ENCODE measurements at regions not wholly inside any gene's neighbourhood (a gene's known extent, or its start where the extent isn't known, plus 50 kb on each side); places are given as distances from the start of the nearest gene placed in this dataset.

DNA sequence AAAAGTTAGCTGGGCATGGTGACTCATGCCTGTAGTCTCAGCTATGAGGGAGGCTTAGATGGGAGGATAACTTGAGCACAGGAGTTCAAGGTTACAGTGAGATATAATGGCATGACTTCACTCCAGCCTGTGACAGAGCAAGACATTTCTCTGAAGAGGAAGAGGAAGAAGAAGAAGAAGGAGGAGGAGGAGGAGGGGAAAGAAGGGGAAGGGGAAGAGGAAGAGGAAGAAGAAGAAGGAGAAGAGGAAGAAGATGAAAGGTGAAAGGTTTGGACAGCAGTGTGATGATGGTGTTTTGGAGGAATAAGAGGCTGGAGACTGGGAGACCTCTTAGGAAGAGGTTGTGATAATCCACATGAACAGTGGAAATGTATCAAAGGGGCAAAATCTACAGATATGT is 410.7 kb upstream of the JAG1 start:
- no peak for DNase-seq (ENCODE audit: low spot score)
- intact Hi-C loops (cut with DNase I) = no loop called here

DNA sequence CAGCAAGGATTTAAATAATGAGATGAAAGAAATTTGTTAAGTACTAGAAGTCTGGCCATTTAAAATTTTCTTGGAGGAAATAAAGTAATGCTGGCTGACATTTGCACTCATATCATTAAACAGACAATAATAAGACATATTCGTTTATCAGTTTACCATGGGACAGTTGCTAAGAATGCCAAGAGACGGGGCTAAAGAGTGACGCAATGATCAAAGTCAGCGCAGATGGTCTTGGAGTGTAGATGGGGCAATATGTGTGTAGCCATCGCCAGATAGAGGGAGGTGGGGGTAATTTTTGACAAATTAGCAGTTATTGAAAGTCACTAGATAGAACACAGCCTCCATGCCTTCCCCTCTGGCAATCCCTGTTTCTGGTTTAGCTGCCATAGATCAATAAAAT is 413.2 kb upstream of the JAG1 start:
- intact Hi-C loops (cut with DNase I) = no loop called here
- no peak for DNase-seq (ENCODE audit: low spot score)

DNA sequence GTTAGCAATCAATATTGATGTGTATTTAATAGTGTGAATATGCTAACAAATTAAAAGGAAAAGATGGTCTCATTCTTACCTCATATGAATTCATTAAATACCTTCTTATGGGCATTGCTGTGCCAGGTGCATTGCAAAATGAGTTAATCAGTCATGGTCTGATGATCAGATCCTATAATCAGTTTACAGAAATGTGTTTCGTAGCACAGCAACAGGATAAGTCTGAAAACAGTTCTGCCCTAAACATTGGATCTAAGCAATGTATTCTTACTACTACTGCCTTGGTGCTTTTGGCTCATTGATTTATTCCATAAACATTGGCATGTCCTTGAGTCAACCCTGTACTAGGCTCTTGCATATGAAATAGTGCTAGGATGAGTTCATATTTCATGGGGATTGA is 417.0 kb upstream of the JAG1 start:
- DNase-seq (ENCODE audit: low spot score) = no peak
- intact Hi-C loops (cut with DNase I) = no loop called here

DNA sequence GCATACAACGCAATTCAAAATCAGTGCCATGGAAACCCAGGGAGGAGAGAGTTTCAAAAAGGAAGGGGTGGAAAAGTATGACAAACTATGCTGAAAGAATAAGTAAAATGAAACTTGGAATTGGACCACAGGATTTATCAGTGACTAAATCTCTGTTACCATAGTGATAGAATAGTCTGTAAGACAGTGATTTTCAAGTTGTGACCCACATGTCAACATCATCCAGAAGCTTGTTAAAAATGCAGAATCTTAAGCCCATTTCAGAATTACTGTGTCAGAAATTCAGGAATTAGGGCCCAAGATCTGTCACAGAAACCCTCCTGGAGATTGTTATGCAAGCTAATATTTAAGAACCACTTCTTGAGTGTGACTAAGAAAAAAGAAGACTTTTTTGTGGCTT is 417.7 kb upstream of the JAG1 start:
- intact Hi-C loops (cut with DNase I) = no loop called here

DNA sequence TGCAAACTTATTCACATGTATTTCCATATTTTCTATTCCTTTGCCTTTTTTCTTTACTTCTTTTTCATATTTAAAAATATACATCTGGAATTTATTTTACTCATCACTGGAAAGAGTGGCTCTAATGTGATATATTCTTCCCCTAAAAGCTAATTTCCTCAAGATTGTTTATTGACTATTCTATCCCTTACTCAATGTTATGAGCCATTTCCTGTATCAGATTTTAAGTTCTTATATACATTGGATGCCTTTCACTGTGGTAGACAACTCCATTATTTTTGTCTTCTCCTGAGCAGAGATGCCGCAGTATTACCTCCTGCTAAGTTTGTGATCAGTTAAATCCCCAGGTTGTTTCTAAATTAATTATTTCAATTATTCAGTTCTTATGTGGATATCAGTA is 418.4 kb upstream of the JAG1 start:
- intact Hi-C loops (cut with DNase I) = no loop called here
- no peak for DNase-seq (ENCODE audit: low spot score)

More for the DNA sequence above, 417.7 kb upstream of the JAG1 start:
- DNase-seq (ENCODE audit: low spot score) = no peak

DNA sequence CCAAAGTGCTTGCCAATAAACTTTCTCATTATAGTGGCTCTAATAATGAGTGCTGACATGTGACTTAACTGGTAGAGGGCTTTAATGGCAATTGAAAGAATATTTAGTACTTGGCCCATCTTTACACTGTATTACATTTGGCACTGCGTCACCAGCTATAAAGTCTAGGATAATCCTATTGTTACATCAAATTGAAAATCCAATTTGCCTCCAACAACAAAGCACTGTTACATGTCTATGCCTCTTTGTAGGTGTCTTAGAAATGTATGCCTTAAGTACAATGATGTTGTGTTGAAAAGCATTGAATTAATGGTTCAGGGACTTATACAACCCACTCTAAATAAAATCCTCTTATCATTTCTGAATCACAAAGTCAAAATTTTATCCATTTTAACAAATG is 420.4 kb upstream of the JAG1 start:
- no peak for DNase-seq (ENCODE audit: low spot score)
- intact Hi-C loops (cut with DNase I) = no loop called here

DNA sequence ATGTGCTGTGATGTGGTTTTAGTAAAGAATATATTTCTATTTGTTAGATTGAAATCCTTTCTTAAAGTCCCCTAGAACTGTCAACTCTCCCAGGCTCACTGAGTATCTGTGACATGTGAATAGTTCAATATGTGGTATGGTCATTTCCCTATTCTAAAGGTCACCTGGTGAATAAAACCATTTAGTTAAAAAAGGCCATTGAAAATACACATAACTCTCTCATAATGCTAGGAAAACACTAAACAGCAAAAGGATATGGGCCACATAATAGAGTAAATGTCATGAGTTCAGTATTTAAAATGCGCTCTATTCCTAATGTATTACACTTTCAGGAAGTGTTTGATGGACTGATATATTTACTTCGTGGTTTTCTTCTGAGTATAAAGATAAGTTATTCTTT is 420.9 kb upstream of the JAG1 start:
- no peak for DNase-seq (ENCODE audit: low spot score)
- intact Hi-C loops (cut with DNase I) = no loop called here

DNA sequence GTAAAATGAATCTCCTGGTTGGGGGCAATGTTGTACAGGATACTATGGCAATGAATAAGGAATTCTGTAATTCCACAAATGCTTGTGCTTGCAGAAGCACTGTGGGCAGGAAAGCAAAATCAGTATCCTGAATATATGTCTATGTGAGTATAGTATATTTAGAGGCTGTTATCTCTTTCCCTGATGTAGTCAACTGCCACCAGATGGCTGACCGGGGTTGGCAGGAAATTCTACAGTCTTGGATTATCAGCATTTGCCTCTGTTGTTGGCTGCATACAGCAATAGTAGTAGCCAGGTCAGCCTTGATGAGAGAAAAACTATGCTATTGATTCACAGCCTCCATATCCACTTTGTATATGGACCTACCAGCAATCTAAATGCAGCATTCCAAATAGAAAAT is 425.1 kb upstream of the JAG1 start:
- no peak for DNase-seq (ENCODE audit: low spot score)
- intact Hi-C loops (cut with DNase I) = no loop called here

DNA sequence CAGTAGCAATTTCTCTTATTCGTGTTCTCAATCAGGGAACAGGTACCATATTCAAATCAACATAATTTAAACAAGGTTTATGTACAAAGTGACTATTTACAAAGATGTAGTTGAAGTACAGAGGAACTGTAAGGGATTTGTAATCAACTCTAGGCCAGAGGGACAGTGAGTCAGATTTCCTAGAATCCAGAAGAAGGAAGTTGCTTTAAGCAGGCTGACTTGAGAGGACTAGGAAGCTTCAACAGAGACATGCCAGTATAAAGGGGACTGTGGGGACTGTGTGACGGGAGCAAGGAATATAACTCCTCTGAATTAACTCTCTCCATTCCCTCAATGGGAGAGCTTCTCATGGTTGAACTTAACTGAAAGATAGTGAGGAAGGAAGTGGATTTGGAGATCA is 427.4 kb upstream of the JAG1 start:
- DNase-seq (ENCODE audit: low spot score) = no peak
- intact Hi-C loops (cut with DNase I) = no loop called here

DNA sequence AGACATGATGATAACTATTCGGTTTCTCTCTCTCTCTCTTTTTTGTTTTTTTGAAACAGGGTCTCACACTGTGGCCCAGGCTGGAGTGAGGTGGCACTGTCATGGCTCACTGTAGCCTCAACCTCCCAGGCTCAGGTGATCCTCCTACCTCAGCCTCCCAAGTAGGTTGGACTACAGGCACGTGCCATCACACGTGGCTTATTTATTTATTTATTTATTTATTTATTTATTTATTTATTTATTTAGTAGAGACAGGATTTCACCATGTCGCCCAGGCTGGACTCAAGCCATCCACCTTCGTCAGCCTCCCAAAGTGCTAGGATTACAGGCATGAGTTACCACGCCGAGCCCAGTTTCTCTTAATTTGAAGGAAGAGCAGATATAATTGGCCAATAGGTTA is 427.9 kb upstream of the JAG1 start:
- intact Hi-C loops (cut with DNase I) = no loop called here
- DNase-seq (ENCODE audit: low spot score) = no peak

DNA sequence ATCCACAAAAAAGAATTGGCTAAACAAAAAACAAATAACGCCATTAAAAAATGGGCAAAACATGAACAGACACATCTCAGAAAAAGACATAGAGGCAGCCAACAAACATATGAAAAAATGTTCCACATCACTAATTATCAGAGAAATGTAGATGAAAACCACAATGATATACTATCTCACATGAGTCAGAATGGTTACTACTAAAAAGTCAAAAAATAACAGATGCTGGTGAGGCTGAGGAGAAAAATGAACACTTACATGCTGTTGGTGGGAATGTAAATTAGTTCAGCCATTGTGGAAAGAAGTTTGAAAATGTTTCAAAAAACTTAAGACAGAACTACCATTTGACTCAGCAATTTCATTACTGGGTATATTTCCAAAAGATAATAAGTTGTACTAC is 430.1 kb upstream of the JAG1 start:
- no peak for DNase-seq (ENCODE audit: low spot score)
- intact Hi-C loops (cut with DNase I) = no loop called here

DNA sequence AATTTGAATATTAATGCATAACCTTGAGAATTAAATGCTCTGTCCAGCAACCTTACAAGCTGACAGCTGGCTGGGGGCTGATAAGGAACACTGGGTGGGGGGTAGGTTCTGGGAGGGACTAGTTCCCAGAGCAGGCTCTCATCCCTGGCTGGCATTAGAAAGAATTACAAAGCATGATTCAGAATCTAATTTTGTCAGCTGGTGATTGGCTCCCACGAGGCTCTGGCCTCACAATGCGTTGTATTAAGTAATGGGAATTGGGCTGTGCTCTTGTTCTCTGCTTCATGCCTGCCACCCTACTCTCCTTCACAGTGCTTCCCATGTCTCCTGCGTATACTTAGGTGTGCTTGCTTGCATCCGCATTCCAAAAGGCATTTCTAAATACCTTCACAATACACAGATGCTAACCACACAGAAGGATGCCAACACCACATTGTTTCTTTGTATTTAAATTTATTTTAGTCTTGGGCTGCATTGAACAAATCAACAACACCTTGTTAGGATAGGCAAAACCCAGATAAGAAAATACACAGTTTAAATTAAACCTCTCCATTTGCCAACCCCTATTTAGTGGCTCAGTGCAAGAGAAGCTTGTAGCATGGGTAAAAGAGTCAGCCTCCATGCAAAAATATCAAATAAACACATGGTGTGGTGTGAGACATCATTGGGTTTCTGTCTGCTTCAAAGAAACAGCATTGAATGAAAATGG is 434.5 kb upstream of the JAG1 start:
- DNase-seq (ENCODE audit: low spot score) = no peak
- intact Hi-C loops (cut with DNase I) = no loop called here

DNA sequence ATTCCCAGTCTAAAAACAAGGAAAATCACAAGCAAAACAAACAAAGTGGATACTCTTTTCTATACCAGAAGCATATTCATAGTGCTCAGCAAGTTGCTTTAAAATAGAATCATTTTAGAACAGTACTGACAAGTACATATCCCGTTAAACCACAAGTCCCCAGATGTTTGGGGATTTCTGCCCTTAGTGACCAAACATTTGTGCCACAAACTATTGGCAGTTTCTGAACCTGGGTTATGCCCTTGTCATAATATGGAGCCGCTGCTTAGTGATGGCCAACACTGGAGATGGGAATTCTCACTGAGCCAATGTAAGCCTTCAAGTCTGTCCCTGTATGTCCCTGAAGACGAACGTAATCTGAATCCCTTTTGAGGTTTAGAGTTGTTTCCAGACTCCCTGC is 436.7 kb upstream of the JAG1 start:
- intact Hi-C loops (cut with DNase I) = no loop called here
- no peak for DNase-seq (ENCODE audit: low spot score)

DNA sequence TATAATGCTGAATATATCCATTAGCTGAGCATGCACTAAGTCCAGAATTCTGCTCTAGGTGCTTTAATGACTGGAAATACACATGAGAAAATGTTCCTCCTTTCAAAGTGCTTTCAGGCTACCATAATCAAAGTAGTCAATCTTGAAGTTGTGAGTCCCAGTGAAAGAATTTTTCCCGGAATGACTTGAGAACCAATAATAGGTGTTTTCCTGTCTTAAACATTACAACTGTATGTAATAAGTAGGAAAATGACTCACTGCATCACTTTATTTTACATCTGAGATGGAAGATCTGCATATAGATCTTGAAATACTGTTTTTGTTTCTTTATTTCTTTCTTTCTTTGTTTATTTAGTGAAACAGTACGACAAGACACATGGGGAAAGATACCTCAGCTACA is 437.4 kb upstream of the JAG1 start:
- intact Hi-C loops (cut with DNase I) = no loop called here
- no peak for DNase-seq (ENCODE audit: low spot score)

DNA sequence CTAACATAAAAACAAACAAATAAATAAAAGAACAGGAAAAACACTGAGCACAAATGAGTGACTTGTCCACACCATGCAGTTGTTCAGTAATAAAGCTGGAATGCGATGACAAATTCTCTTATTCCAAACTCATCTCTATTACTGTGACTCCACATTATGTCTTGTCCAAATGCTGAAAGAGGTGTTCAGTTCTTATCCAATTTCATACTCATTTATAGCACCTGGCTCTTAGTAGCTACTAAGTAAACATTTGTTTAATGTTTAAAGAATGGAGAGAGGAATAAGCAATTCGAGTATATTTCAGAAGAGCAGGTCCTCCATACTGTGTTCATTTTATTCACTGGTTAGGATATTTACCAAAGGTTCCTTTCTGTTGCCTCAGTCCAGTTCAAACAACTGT is 439.0 kb upstream of the JAG1 start:
- DNase-seq (ENCODE audit: low spot score) = no peak
- intact Hi-C loops (cut with DNase I) = no loop called here

DNA sequence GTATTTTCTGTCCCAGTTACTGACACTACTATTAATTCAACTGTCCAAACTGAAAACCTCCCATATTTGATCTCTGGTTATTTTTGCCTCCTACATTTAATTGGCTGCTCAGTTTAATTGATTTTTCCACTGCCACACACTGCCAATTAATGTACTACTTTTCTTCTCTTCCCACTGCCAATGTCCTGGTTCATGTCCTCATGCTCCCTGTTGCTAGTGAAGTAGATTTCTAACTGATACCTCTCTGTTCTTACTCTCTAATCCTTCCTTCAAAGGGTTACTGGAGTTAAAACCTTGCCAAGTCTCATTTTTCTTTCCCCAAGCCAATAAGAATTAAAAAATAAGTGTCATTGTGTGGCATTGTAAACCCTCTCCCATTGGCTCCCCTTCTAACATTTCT is 440.6 kb upstream of the JAG1 start:
- intact Hi-C loops (cut with DNase I) = no loop called here
- DNase-seq (ENCODE audit: low spot score) = no peak

DNA sequence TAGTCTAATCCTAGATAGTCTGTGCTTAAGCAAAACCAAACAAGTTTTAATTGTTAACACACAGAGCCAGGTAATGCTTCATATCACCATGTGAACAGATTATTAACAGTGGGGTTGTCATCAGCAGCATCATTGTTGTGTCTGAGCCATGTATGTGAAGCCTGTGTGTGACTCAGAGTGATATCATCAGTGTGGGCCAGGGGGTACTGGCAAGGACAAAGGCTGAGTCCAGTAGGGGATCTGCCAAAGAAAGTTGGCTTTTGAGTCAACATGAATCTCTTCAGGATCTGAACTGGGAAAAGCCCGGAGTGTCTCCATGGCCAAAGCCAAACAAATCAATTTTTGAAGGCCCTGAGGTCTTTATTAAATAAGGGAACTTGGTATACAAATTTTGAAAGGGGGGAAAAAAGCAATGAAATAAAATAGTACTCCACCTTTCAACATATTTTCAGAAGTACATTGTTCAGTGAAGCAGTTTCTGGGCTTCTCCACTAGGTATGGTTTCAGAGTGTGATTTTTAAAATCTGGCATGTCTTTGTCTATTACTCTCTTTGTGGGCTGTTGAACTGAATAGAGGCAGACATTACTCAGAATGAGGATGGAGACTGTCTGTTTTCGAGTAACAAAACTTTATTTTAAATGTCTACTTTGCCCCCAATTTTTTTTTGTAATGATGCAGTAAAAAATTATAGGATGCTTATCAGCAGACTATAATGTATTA is 444.2 kb upstream of the JAG1 start:
- intact Hi-C loops (cut with DNase I) = no loop called here
- no peak for DNase-seq (ENCODE audit: low spot score)

DNA sequence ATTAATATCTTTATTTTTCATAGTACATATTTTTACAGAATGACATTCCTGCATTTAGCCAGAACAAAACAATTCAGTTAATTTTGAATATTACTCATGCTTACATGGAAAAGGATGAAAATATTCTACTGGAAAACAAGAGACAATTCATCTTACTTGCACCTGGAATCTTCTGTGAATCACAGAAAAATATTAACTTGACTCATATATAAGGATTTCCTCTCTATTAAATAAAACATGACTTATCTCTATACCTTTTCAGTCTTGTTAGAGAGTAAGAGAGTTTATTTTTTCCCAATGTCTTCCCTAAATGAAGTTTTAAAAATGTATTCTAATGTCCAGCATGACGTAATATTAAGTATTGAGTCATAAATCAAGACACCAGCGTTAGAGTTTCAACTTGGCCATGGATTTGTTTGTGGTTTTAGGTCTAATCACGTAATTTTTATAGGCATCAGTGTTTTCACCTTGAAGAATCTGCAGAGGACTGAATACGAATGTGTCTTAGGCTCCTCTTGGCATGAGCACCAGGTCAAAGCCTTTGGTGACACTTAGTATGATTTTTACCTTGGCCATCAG is 445.1 kb upstream of the JAG1 start:
- DNase-seq (ENCODE audit: low spot score) = no peak
- intact Hi-C loops (cut with DNase I) = no loop called here

DNA sequence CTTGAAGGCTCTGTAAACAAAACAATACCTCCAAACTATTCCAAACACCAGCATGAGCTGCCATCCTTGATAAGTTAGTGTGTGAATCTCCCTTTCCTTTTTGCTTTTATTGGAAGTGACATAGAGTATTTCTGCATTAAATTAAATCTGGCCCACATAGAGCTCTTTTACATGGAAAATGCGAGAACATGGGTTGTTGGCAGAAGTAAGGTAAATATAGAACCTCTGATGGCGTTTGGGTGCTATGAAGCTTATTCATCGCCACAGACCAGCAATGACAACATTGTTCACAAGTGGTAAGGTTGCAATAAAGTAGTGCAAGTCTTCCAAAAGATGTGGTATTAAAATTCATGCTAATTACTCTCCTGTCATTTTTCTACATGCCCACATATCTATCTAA is 445.8 kb upstream of the JAG1 start:
- no peak for DNase-seq (ENCODE audit: low spot score)
- intact Hi-C loops (cut with DNase I) = no loop called here

DNA sequence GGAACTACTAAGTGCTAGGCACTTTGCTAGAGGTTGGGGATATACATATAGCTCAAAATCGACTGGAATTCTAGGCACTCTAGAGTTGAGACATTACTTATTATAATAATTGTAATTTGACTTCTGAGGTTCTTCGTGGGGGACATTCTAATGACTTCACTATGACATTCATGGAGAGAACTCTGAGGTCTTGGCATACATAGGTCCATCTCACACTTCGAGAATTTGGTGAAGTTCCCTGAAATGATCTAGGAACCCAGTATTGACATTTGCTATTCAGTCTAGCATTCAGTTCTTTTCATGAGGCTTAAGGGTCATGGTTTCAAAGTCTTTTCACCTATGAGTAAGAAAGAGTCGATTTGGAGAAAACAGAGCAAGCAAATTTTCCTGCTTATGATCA is 446.6 kb upstream of the JAG1 start:
- no peak for DNase-seq (ENCODE audit: low spot score)
- intact Hi-C loops (cut with DNase I) = no loop called here

DNA sequence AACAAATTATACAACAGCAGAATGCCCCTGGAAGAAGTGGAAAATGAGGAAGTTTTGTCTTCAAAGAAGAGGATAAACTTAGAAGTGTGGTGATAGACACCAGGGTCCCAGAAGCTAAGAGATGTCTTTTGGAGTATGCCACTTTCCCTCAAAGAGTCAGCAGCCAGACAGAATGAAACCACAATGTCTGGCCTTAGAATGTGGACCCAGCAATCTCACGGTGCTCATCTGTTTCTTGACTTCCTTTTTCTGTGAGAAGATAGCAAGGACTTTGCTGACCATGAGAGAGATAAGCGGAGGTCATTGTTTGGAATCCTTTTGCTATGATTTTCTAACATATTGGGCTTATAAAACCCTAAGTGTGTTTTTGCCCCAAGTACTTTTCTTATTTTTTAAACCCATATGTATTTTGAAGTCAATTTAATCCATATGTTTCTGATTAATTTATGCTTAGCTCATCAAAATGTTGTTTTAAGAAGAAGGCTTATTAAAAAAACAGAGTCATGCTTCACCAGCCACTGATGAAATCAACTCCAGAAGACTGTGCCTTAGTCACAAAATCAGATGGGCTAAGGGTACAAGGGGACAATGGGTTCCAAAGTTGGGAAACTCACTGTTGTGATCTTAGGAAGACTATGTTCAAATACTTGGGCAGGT is 451.2 kb upstream of the JAG1 start:
- no peak for DNase-seq (ENCODE audit: low spot score)
- intact Hi-C loops (cut with DNase I) = no loop called here
